Spleen (tissue), 7 donors: ENCODE measurements at regions not wholly inside any gene's neighbourhood (a gene's known extent, or its start where the extent isn't known, plus 50 kb on each side); places are given as distances from the start of the nearest gene placed in this dataset.

Source experiments
- POLR2A ChIP-seq, 3 donors: fragments of 450-650 bp; IDR thresholded peaks; one replicate each; pipeline ENCODE4 v1.5.1; 2017; ENCODE audit warnings: antibody characterized with exemption in 3 of 3, mild to moderate bottlenecking in 1 of 3
- TF ChIP-seq, protein P1 (sequence below), 11 experiments: fragments of 200-600 bp in 7 of 11; fragments of 450-650 bp in 4 of 11; sonication (generic) in 4 of 11; IDR thresholded peaks in 8 of 11; conservative IDR thresholded peaks in 3 of 11; 1 replicate in 7 of 11; 2 replicates in 4 of 11; pipeline versions ENCODE4 v1.4.0 to v1.8.0; 2016 to 2021; ENCODE audit warnings: antibody characterized with exemption in 11 of 11, inconsistent platforms in 4 of 11, mild to moderate bottlenecking in 1 of 11
- donor health status: DM: no; HTN: no; CAD: no; lungs with moderate emphysema.
- donor health status: DM: no; HTN: no; CAD: no.
- donor health status: DM: no; HTN: no; CAD: no.

- TF ChIP-seq, protein P1, sequence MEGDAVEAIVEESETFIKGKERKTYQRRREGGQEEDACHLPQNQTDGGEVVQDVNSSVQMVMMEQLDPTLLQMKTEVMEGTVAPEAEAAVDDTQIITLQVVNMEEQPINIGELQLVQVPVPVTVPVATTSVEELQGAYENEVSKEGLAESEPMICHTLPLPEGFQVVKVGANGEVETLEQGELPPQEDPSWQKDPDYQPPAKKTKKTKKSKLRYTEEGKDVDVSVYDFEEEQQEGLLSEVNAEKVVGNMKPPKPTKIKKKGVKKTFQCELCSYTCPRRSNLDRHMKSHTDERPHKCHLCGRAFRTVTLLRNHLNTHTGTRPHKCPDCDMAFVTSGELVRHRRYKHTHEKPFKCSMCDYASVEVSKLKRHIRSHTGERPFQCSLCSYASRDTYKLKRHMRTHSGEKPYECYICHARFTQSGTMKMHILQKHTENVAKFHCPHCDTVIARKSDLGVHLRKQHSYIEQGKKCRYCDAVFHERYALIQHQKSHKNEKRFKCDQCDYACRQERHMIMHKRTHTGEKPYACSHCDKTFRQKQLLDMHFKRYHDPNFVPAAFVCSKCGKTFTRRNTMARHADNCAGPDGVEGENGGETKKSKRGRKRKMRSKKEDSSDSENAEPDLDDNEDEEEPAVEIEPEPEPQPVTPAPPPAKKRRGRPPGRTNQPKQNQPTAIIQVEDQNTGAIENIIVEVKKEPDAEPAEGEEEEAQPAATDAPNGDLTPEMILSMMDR (IDR thresholded peaks at IDR 0.05 in 8 of 11, conservative IDR thresholded peaks at IDR 0.05 in 3 of 11): no peak
- no peak for TF ChIP-seq POLR2A (IDR thresholded peaks at IDR 0.05)
Measured at GRCh38 chr12:46886541-46887041, 60.8 kb upstream of the SLC38A4 start.
